ENCODE measurements at regions not wholly inside any gene's neighbourhood (a gene's known extent, or its start where the extent isn't known, plus 50 kb on each side); places are given as distances from the start of the nearest gene placed in this dataset.
A peak's percentile ranks its signal among the peaks of the same experiment; 100 is the strongest.
"Not testable (repeated sequence)": the region's sequence is repeated elsewhere in the genome, so short reads cannot be mapped to it uniquely, and the experiment has no call there.

GRCh38 chr1:117709249-117709691 is 103.4 kb downstream of the TENT5C start:
- DNase-seq (ENCODE audit: low spot score) (no peak), ATAC-seq (no peak)
- Mint-ChIP-seq H3K9me3 (peaks cover 13% of the 10 kb centered on the region), H3K27ac (no peak overlapping the region), H3K36me3 (peaks cover 8% of the 10 kb centered on the region), H3K27me3 (ENCODE audit: low read depth) (peaks cover 7% of the 10 kb centered on the region), H3K4me1 (peaks cover 27% of the 10 kb centered on the region), H3K4me3 (no peak overlapping the region)
- ChIA-PET CTCF (interaction anchor here (0.6 to 3.8 kb wide), 4 partner anchors 15 to 49 kb away, joined by 3 to 36 read pairs (median 12); no protein-coding TSS in a partner anchor), POLR2A (no interaction called here)
- TF ChIP-seq FOXK1 (CRISPR knock-in tag; IDR thresholded peaks at IDR 0.05): no peak
- no peak for TF ChIP-seq NR3C1 (CRISPR knock-in tag; conservative IDR thresholded peaks at IDR 0.05; ENCODE audit: low read depth)
- TF ChIP-seq GTF2I (CRISPR knock-in tag; conservative IDR thresholded peaks at IDR 0.05): no peak
- TF ChIP-seq TEAD1 (CRISPR knock-in tag; IDR thresholded peaks at IDR 0.05): no peak
- TF ChIP-seq ZNF263 (CRISPR knock-in tag; IDR thresholded peaks at IDR 0.05; ENCODE audit: low read depth): no peak

- peak; percentile 55 for ATAC-seq
- Mint-ChIP-seq H3K4me3 (no peak overlapping the region), H3K9me3 (peaks cover 24% of the 10 kb centered on the region), H3K27me3 (ENCODE audit: low read depth) (peaks cover 7% of the 10 kb centered on the region), H3K27ac (no peak overlapping the region), H3K4me1 (peaks cover 27% of the 10 kb centered on the region), H3K36me3 (peaks cover 14% of the 10 kb centered on the region)
- POLR2A ChIA-PET: no interaction called here
- DNase-seq (ENCODE audit: low spot score): peak; percentile 48
- CTCF ChIA-PET: interaction anchor here (0.6 to 3.8 kb wide), 14 partner anchors 14 to 600 kb away, joined by 3 to 36 read pairs (median 5); no protein-coding TSS in a partner anchor
- TF ChIP-seq TEAD4 (CRISPR knock-in tag; IDR thresholded peaks at IDR 0.05) (no peak), NR1H2 (CRISPR knock-in tag; IDR thresholded peaks at IDR 0.05) (no peak), CTCF (IDR thresholded peaks at IDR 0.05) (peak; percentile 33; the same call in 1 of the 2 replicates)
Measured at GRCh38 chr1:117710710-117711109, 104.9 kb downstream of the TENT5C start.

- no peak overlapping the region for H3K4me3 Mint-ChIP-seq
- peaks cover 23% of the 10 kb centered on the region for H3K4me1 Mint-ChIP-seq
- TF ChIP-seq ATF1 (CRISPR knock-in tag; IDR thresholded peaks at IDR 0.05) (no peak), ZBTB43 (CRISPR knock-in tag; IDR thresholded peaks at IDR 0.05) (no peak)
- CTCF ChIA-PET: interaction anchor here (3.0 kb wide), 1 partner anchor 178 kb away, joined by 16 read pairs; no protein-coding TSS in a partner anchor
- peaks cover 8% of the 10 kb centered on the region for H3K27me3 Mint-ChIP-seq (ENCODE audit: low read depth)
- POLR2A ChIA-PET: no interaction called here
- H3K36me3 Mint-ChIP-seq: peaks cover 22% of the 10 kb centered on the region
- no peak overlapping the region for H3K27ac Mint-ChIP-seq
- no peak for ATAC-seq
- H3K9me3 Mint-ChIP-seq: peaks cover 28% of the 10 kb centered on the region
- no peak for DNase-seq (ENCODE audit: low spot score)
Measured at GRCh38 chr1:117712621-117713020, 106.8 kb downstream of the TENT5C start.

GRCh38 chr1:117714546-117714945 is 108.7 kb downstream of the TENT5C start:
- no peak for DNase-seq (ENCODE audit: low spot score)
- Mint-ChIP-seq H3K4me3 (no peak overlapping the region), H3K9me3 (peaks cover 45% of the 10 kb centered on the region), H3K4me1 (peaks cover 4% of the 10 kb centered on the region), H3K36me3 (peaks cover 38% of the 10 kb centered on the region), H3K27me3 (ENCODE audit: low read depth) (peaks cover 11% of the 10 kb centered on the region), H3K27ac (no peak overlapping the region)
- POLR2A ChIA-PET: no interaction called here
- no peak for TF ChIP-seq ZNF532 (CRISPR knock-in tag; IDR thresholded peaks at IDR 0.05; ENCODE audit: borderline replicate concordance)
- CTCF ChIA-PET: interaction anchor here (1.2 kb wide), 1 partner anchor 180 kb away, joined by 3 read pairs; no protein-coding TSS in a partner anchor
- no peak for ATAC-seq

- DNase-seq (ENCODE audit: low spot score); H3K4me3 Mint-ChIP-seq; POLR2A ChIA-PET; H3K27ac Mint-ChIP-seq; ATAC-seq; H3K4me1 Mint-ChIP-seq: not testable (repeated sequence)
- Mint-ChIP-seq H3K36me3 (peaks cover 53% of the 10 kb centered on the region), H3K27me3 (ENCODE audit: low read depth) (peaks cover 11% of the 10 kb centered on the region), H3K9me3 (peaks cover 59% of the 10 kb centered on the region)
- CTCF ChIA-PET: interaction anchor here (1.2 kb wide), 1 partner anchor 182 kb away, joined by 3 read pairs; no protein-coding TSS in a partner anchor
Measured at GRCh38 chr1:117716030-117716429, 110.2 kb downstream of the TENT5C start.

GRCh38 chr1:117717980-117718379 is 112.1 kb downstream of the TENT5C start:
- peaks cover 66% of the 10 kb centered on the region for H3K36me3 Mint-ChIP-seq
- H3K4me1 Mint-ChIP-seq; H3K27ac Mint-ChIP-seq; H3K4me3 Mint-ChIP-seq; CTCF ChIA-PET; DNase-seq (ENCODE audit: low spot score); ATAC-seq; POLR2A ChIA-PET: not testable (repeated sequence)
- H3K27me3 Mint-ChIP-seq (ENCODE audit: low read depth): peaks cover 20% of the 10 kb centered on the region
- H3K9me3 Mint-ChIP-seq: peaks cover 76% of the 10 kb centered on the region

GRCh38 chr1:117718596-117718995 is 112.7 kb downstream of the TENT5C start:
- H3K27ac Mint-ChIP-seq; POLR2A ChIA-PET; CTCF ChIA-PET; H3K4me3 Mint-ChIP-seq; DNase-seq (ENCODE audit: low spot score); H3K4me1 Mint-ChIP-seq; ATAC-seq: not testable (repeated sequence)
- Mint-ChIP-seq H3K9me3 (peaks cover 82% of the 10 kb centered on the region), H3K36me3 (peaks cover 66% of the 10 kb centered on the region), H3K27me3 (ENCODE audit: low read depth) (peaks cover 20% of the 10 kb centered on the region)

All from WTC11 (cell line).